B cell (primary cell): ENCODE measurements at regions not wholly inside any gene's neighbourhood (a gene's known extent, or its start where the extent isn't known, plus 50 kb on each side); places are given as distances from the start of the nearest gene placed in this dataset.

Experiments
- EZH2 ChIP-seq: IDR thresholded peaks from 2 replicates; pipeline ENCODE4 v1.6.1; 2012; ENCODE audit warnings: borderline replicate concordance, low read depth, mild to moderate bottlenecking, moderate library complexity, low read length; ENCODE audit not compliant: insufficient read depth, poor library complexity, severe bottlenecking
- TF ChIP-seq, protein P1 (sequence below): fragments of 200-600 bp; IDR thresholded peaks from one replicate; pipeline ENCODE4 v1.8.0; 2022; ENCODE audit warnings: antibody characterized with exemption, mild to moderate bottlenecking

DNA sequence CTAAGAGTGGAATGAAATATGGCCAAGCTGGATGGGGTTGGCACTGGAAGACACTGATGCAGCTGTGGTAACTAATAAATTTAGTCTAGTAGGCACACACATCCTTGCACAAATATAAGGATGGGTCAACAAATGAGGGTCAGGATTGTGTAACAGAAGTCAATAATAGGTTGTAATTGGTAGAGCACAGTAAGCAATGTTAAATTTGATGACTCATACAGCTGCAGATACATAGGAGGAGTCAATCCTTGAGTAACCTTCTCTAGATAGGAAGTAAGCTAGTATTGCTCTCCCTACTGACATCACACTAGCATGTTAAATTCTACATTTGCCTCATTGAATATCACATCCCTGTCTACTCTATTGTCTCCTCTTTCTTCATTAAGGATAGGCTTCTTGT lies 332.1 kb downstream of the PTPRC start:
- TF ChIP-seq, protein P1, sequence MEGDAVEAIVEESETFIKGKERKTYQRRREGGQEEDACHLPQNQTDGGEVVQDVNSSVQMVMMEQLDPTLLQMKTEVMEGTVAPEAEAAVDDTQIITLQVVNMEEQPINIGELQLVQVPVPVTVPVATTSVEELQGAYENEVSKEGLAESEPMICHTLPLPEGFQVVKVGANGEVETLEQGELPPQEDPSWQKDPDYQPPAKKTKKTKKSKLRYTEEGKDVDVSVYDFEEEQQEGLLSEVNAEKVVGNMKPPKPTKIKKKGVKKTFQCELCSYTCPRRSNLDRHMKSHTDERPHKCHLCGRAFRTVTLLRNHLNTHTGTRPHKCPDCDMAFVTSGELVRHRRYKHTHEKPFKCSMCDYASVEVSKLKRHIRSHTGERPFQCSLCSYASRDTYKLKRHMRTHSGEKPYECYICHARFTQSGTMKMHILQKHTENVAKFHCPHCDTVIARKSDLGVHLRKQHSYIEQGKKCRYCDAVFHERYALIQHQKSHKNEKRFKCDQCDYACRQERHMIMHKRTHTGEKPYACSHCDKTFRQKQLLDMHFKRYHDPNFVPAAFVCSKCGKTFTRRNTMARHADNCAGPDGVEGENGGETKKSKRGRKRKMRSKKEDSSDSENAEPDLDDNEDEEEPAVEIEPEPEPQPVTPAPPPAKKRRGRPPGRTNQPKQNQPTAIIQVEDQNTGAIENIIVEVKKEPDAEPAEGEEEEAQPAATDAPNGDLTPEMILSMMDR, result no peak
- no peak for TF ChIP-seq EZH2
